H1 (cell line): ENCODE measurements at regions not wholly inside any gene's neighbourhood (a gene's known extent, or its start where the extent isn't known, plus 50 kb on each side); places are given as distances from the start of the nearest gene placed in this dataset.

ENCODE experiments used
- CTCF ChIA-PET: fragments of 300-600 bp; sonication (Branson Sonifier 250); formaldehyde crosslinking; loops from one replicate; lab custom pipeline; 2021; ENCODE audit not compliant: partially characterized antibody; lab: Charles Lee
- POLR2A ChIA-PET: fragments of 300-600 bp; sonication (Branson Sonifier 250); formaldehyde crosslinking; loops from one replicate; lab custom pipeline; 2021; ENCODE audit warnings: inconsistent platforms; ENCODE audit not compliant: partially characterized antibody; lab: Charles Lee
- DNase-seq, 2 experiments: peaks; one replicate each; pipeline versions ENCODE4 v3.0.0 to v3.0.0-alpha.2; 2010 to 2022; ENCODE audit warnings: low spot score in 2 of 2, low read depth in 1 of 2, mixed read lengths in 1 of 2
- FAIRE-seq: peaks from 2 replicates; lab custom pipeline; 2011; peaks lifted over from hg19 to GRCh38; lab: Jason Lieb, UNC
- H2AFZ ChIP-seq: 2 replicates; pipeline ENCODE4 v1.8.1; 2012; ENCODE audit warnings: low read length, inconsistent platforms
- H2AK5ac ChIP-seq: 2 replicates; pipeline ENCODE4 v1.6.1; 2013; ENCODE audit warnings: low read depth, low read length
- H2BK120ac ChIP-seq: replicated peaks from 2 replicates; pipeline ENCODE3; 2013; ENCODE audit warnings: low read depth, low read length, inconsistent platforms
- H2BK12ac ChIP-seq: 2 replicates; pipeline ENCODE4 v1.6.1; 2013; ENCODE audit warnings: low read depth, low read length
- H2BK15ac ChIP-seq: 2 replicates; pipeline ENCODE4 v1.6.1; 2013; ENCODE audit warnings: low read length
- H2BK20ac ChIP-seq: 2 replicates; pipeline ENCODE4 v1.6.1; 2013; ENCODE audit warnings: low read length
- H2BK5ac ChIP-seq: 2 replicates; pipeline ENCODE4 v1.6.1; 2013; ENCODE audit warnings: low read depth, low read length
- H3K14ac ChIP-seq: 2 replicates; pipeline ENCODE4 v1.6.1; 2013; ENCODE audit warnings: inconsistent platforms; ENCODE audit not compliant: insufficient read length
- H3K18ac ChIP-seq: 2 replicates; pipeline ENCODE4 v1.6.1; 2013; ENCODE audit warnings: low read length; ENCODE audit errors: extremely low read depth
- H3K23ac ChIP-seq: 2 replicates; pipeline ENCODE4 v1.6.1; 2013; ENCODE audit warnings: inconsistent platforms; ENCODE audit not compliant: insufficient read length
- H3K23me2 ChIP-seq: 2 replicates; pipeline ENCODE4 v1.6.1; 2013; ENCODE audit warnings: low read depth, low read length
- H3K27ac ChIP-seq: 2 replicates; pipeline ENCODE4 v1.6.1; 2011; ENCODE audit warnings: low read depth, low read length, inconsistent platforms
- H3K27me3 ChIP-seq, 4 experiments: replicated peaks in 1 of 4; 1 replicate in 1 of 4; 2 replicates in 3 of 4; pipeline versions ENCODE4 v1.6.1 to v1.8.1; 2011 to 2013; ENCODE audit warnings: low read length in 3 of 4, mild to moderate bottlenecking in 3 of 4, inconsistent platforms in 2 of 4, mixed read lengths in 2 of 4, moderate library complexity in 1 of 4; ENCODE audit not compliant: control insufficient read depth in 3 of 4, insufficient read depth in 3 of 4; ENCODE audit errors: extremely low read depth in 1 of 4
- H3K36me3 ChIP-seq, 4 experiments: 2 replicates each; pipeline versions ENCODE4 v1.6.1 to v1.8.1; 2011 to 2013; ENCODE audit warnings: mild to moderate bottlenecking in 4 of 4, low read length in 3 of 4, moderate library complexity in 2 of 4, control low read depth in 1 of 4, inconsistent platforms in 1 of 4; ENCODE audit not compliant: insufficient read depth in 4 of 4, control insufficient read depth in 2 of 4
- H3K4ac ChIP-seq: replicated peaks from 2 replicates; pipeline ENCODE3; 2013; ENCODE audit warnings: low read length, low read depth, mixed read lengths, inconsistent platforms; ENCODE audit not compliant: insufficient read length
- H3K4me1 ChIP-seq, 4 experiments: replicated peaks in 1 of 4; 1 replicate in 1 of 4; 2 replicates in 3 of 4; pipeline versions ENCODE4 v1.6.1 to v1.8.1; 2011 to 2013; ENCODE audit warnings: low read length in 3 of 4, inconsistent platforms in 2 of 4, mixed read lengths in 1 of 4; ENCODE audit not compliant: insufficient read depth in 4 of 4, control insufficient read depth in 3 of 4
- H3K4me2 ChIP-seq, 2 experiments: 2 replicates each; pipeline versions ENCODE4 v1.6.1 to v1.8.1; 2011 to 2013; ENCODE audit warnings: low read depth in 2 of 2, low read length in 2 of 2, control low read depth in 1 of 2, inconsistent platforms in 1 of 2, mild to moderate bottlenecking in 1 of 2; ENCODE audit not compliant: insufficient read depth in 1 of 2
- H3K4me3 ChIP-seq, 4 experiments: fragments of 200-600, 300-600 bp in 1 of 4; sonication (generic), shearing (Covaris generic), sonication (Bioruptor Twin) in 1 of 4; 2 replicates each; pipeline versions ENCODE4 v1.5.1 to v1.8.1; 2011 to 2016; ENCODE audit warnings: low read length in 4 of 4, low read depth in 3 of 4, control low read depth in 2 of 4, inconsistent platforms in 2 of 4, mild to moderate bottlenecking in 2 of 4, mixed read lengths in 1 of 4, moderate library complexity in 1 of 4; ENCODE audit not compliant: insufficient read depth in 2 of 4; ENCODE audit errors: extremely low read depth in 1 of 4
- H3K56ac ChIP-seq: replicated peaks from 2 replicates; pipeline ENCODE3; 2013; ENCODE audit warnings: low read depth, mild to moderate bottlenecking, mixed read lengths, low read length, inconsistent platforms; ENCODE audit not compliant: insufficient read length
- H3K79me1 ChIP-seq: 2 replicates; pipeline ENCODE4 v1.6.1; 2013; ENCODE audit warnings: low read depth, low read length, control low read depth
- H3K79me2 ChIP-seq, 2 experiments: 2 replicates each; pipeline versions ENCODE4 v1.6.1 to v1.8.1; 2012 to 2013; ENCODE audit warnings: low read length in 2 of 2, mild to moderate bottlenecking in 2 of 2, inconsistent platforms in 1 of 2; ENCODE audit not compliant: insufficient read depth in 2 of 2, control insufficient read depth in 1 of 2
- H3K9ac ChIP-seq, 4 experiments: replicated peaks in 1 of 4; 1 replicate in 1 of 4; 2 replicates in 3 of 4; pipeline versions ENCODE4 v1.6.1 to v1.8.1; 2011 to 2013; ENCODE audit warnings: low read depth in 3 of 4, low read length in 3 of 4, control low read depth in 2 of 4, mild to moderate bottlenecking in 2 of 4, moderate library complexity in 2 of 4, inconsistent platforms in 1 of 4; ENCODE audit errors: extremely low read depth in 1 of 4
- H3K9me3 ChIP-seq, 2 experiments: 2 replicates each; pipeline versions ENCODE4 v1.6.1 to v1.8.1; 2012 to 2013; ENCODE audit warnings: mild to moderate bottlenecking in 2 of 2, moderate library complexity in 2 of 2, control low read depth in 1 of 2, inconsistent platforms in 1 of 2, low read depth in 1 of 2, low read length in 1 of 2, mixed read lengths in 1 of 2; ENCODE audit not compliant: insufficient read depth in 2 of 2
- H4K20me1 ChIP-seq, 2 experiments: replicated peaks in 1 of 2; 2 replicates each; pipeline versions ENCODE3 to v1.8.1; 2011 to 2013; ENCODE audit warnings: inconsistent platforms in 2 of 2, low read length in 2 of 2, mild to moderate bottlenecking in 1 of 2; ENCODE audit not compliant: insufficient read depth in 2 of 2, control insufficient read depth in 1 of 2
- H4K5ac ChIP-seq: 2 replicates; pipeline ENCODE4 v1.6.1; 2013; ENCODE audit warnings: low read length, low read depth, mixed read lengths, inconsistent platforms; ENCODE audit not compliant: insufficient read length
- H4K8ac ChIP-seq: 2 replicates; pipeline ENCODE4 v1.8.0; 2013; ENCODE audit warnings: mild to moderate bottlenecking, moderate library complexity, low read length, inconsistent platforms; ENCODE audit not compliant: insufficient read depth; ENCODE audit errors: extremely low read depth
- H4K91ac ChIP-seq: replicated peaks from 2 replicates; pipeline ENCODE3; 2013; ENCODE audit warnings: low read length, mixed read lengths, inconsistent platforms; ENCODE audit not compliant: insufficient read length
- CEBPB ChIP-seq: IDR thresholded peaks from 2 replicates; pipeline ENCODE4 v1.6.1; 2012; ENCODE audit warnings: low read depth, low read length
- JUN ChIP-seq: IDR thresholded peaks from 2 replicates; pipeline ENCODE4 v1.6.1; 2011; ENCODE audit warnings: low read depth, mild to moderate bottlenecking, improper control_type of control experiment, low read length
- RXRA ChIP-seq: IDR thresholded peaks from 2 replicates; pipeline ENCODE4 v1.6.1; 2011; ENCODE audit warnings: low read depth, mild to moderate bottlenecking, low read length, moderate library complexity; ENCODE audit not compliant: insufficient read depth
- SP1 ChIP-seq: IDR thresholded peaks from 2 replicates; pipeline ENCODE4 v1.6.1; 2011; ENCODE audit warnings: low read depth, low read length
- WGBS, 2 experiments: shearing (Covaris generic) in 1 of 2; methylation state at CpG; one replicate each; pipeline versions ENCODE4 v1.1.6 to v1.1.7; 2013 to 2015; ENCODE audit warnings: low lambda C conversion rate in 2 of 2, mixed read lengths in 2 of 2, inconsistent platforms in 1 of 2, low coverage in 1 of 2, missing lambda C conversion rate in 1 of 2; ENCODE audit not compliant: insufficient replicate concordance in 2 of 2, insufficient coverage in 1 of 2, insufficient read length in 1 of 2; ENCODE audit errors: extremely low coverage in 1 of 2, missing lambda C conversion rate in 1 of 2; 5-methylcytosine and 5-hydroxymethylcytosine counted together

GRCh38 chr6:156347246-156347645 is 429.9 kb upstream of the ARID1B start:
- H3K9ac ChIP-seq = no peak overlapping the region
- H2BK5ac ChIP-seq = no peak overlapping the region
- no peak overlapping the region for H4K91ac ChIP-seq
- no peaks in the 10 kb centered on the region for H3K9me3 ChIP-seq
- H2BK20ac ChIP-seq = no peak overlapping the region
- H3K4me1 ChIP-seq = no peaks in the 10 kb centered on the region
- no peak overlapping the region for H3K4me3 ChIP-seq
- no peaks in the 10 kb centered on the region for H3K23me2 ChIP-seq
- TF ChIP-seq SP1 (no peak), JUN (no peak), CEBPB (no peak), RXRA (no peak)
- 92% methylated on average over 7 of the region's 7 CpGs; no CpG with 5 or more reads in 1 of the 2 experiments for WGBS, 2 experiments
- no peak overlapping the region for H3K14ac ChIP-seq
- DNase-seq (no peak), FAIRE-seq (no peak)
- no peak overlapping the region for H3K4me2 ChIP-seq
- no peaks in the 10 kb centered on the region for H4K20me1 ChIP-seq
- H3K23ac ChIP-seq = no peak overlapping the region
- POLR2A ChIA-PET = interaction anchor here (0.9 kb wide), 1 partner anchor 10 kb away, joined by 3 read pairs; no protein-coding TSS in a partner anchor
- H2AK5ac ChIP-seq = no peak overlapping the region
- H3K56ac ChIP-seq = no peak overlapping the region
- no peaks in the 10 kb centered on the region for H3K79me1 ChIP-seq
- H3K27ac ChIP-seq = no peak overlapping the region
- no peak overlapping the region for H4K8ac ChIP-seq
- no peak overlapping the region for H4K5ac ChIP-seq
- H3K27me3 ChIP-seq = no peaks in the 10 kb centered on the region
- no peak overlapping the region for H3K4ac ChIP-seq
- H2BK12ac ChIP-seq = no peak overlapping the region
- H3K18ac ChIP-seq = no peak overlapping the region
- no peaks in the 10 kb centered on the region for H3K36me3 ChIP-seq
- H3K79me2 ChIP-seq = no peaks in the 10 kb centered on the region
- no peak overlapping the region for H2BK120ac ChIP-seq
- CTCF ChIA-PET = interaction anchor here (0.6 to 1.0 kb wide), 3 partner anchors 9 to 1459 kb away, joined by 3 read pairs; no protein-coding TSS in a partner anchor
- no peak overlapping the region for H2AFZ ChIP-seq
- H2BK15ac ChIP-seq = no peak overlapping the region
